GM19043 (cell line): ENCODE measurements at regions not wholly inside any gene's neighbourhood (a gene's known extent, or its start where the extent isn't known, plus 50 kb on each side); places are given as distances from the start of the nearest gene placed in this dataset.

Source experiments
- ATAC-seq: cut with Tn5 transposase; IDR thresholded peaks from one replicate; pipeline ENCODE4 v1.9.1; 2021; ENCODE audit warnings: low read depth; ENCODE audit not compliant: unreplicated experiment

DNA sequence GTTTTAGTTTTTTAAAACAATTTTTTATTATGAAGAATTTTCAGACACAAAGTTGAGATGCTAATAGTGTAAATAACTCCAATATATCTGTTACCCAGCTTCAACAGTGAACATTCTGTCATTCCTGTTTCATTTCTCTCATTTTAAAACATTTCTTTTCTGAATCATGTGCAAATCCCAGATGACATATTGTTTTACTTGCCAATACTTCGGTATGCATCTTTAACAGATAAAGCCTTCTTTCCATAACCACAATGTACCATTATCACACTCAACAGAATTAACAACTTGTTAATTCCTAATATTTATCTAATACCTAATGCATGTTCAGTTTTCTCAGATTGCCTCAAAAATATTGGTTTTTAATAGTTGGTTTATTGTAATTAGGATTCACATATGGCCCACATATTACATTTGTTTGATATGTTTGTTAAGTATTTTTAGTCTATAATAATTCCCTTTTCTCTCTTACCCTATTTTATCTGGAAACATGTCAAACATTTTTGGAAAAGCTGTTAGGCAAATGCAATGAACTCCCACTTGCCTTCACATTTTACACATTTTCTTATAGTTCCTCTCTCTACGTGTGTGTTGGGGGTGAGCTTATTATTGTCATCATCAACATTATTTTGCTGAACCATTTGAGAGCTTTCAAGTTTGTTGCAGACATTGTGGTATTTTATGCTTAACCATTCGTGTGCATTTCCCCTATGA, 58.7 kb upstream of the ANKRD55 start:
- ATAC-seq: no peak

DNA sequence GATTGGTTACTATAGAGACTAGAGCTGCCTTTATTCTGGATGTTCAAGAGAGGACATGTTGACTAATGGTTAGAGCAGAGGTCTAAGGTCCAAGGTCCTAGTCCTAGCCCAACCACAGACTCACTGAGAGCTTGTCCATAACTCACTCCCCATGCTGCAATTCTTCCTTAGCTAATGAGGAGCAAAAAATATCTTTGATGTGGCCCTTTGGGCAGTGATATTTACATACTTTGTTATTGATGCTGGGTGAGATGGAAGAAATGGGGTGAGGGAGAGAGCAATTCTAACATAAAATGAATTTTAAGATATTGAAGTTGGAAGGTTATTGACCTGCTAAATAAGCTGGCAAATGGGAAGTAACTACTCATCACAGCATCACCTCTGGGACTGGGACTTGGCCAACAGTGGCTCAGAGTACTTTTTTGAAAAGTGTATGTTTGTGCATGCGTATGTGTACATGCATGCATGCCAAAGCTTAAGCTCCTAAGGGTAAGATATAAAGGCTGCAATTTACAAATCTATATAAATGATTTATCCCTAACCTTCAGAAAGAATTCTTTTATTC, 58.0 kb upstream of the ANKRD55 start:
- ATAC-seq: no peak

DNA sequence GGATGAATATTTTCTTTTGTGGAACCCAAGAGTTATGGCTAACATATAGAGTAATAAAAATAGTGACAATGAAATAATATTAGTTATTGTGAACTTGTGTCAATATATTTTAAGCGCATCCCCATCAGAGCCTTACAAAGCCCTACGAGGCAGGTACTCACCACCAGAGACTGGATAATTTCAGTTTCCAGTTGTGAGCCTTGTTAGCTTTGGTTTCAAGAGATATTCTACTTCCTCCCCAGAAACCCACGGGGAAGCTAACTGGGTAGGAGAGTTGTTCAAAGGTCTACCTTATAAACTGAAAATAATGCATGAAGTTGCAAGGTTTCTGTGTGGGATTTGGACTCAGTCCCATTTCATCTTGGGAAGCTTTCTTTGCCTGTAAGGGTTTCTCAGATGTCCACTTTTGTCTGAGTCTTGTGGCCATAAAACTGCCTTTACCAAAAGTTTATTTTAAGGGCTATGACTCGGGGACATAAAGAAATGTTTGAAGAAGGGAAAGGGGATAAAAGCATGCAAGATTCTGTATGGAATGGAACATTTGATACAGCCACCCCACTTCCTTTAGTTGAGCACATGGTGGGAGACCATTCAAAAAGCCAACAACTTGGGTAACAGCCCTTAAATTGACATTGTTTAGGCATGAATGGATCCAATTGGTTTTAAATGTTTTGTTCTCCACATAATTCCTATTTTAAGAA, 57.4 kb upstream of the ANKRD55 start:
- no peak for ATAC-seq

DNA sequence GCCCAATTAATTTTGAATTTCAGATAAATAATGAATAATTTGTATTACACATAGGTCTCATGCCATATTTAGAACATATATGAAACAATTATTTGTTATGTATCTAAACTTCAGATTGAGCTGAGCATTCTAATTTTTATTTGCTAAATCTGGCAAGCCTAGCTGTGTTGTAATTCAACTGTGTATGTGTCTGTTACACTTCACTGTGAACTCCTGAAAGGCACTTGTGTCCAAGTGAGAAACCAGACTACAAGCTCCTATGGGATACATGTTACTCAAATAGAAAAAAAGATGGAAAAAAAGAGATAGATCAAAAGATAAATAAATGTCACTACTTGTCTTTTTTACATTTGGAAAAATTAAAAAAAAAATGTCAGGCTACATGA, 56.5 kb upstream of the ANKRD55 start:
- no peak for ATAC-seq

DNA sequence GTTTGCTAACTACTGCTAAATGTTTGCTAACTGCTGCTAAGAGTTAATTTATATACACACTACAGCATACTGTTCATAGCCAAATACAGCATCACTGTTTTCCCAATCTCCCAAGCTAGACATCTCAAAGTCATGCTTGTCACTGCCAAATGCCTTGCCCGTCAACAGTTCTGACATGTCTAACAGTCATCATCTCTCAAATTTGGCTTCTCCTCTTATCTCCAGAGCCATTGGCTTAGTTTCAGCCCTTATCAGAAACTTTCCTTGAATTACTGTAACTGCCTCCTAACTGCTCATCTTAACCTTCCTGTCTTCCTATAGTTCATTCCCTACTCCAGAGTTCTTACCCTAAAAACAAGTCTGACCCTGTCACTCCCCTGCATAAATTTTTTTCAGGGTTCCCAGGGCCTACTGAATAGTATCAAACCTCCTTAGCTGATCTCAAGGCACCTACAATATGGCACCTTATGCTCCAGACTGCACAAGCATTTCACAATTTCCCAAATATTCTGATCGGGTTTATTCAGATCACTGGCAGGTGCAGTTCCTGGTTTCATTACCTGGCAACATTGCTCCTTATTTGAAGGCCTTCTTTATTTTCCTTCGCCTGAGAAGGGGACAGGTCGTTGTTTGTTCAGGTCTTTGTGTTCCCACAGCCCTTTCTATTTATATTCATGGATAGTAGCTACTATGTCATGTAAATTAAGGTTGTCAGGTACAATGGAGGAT, 55.9 kb upstream of the ANKRD55 start:
- ATAC-seq: no peak

DNA sequence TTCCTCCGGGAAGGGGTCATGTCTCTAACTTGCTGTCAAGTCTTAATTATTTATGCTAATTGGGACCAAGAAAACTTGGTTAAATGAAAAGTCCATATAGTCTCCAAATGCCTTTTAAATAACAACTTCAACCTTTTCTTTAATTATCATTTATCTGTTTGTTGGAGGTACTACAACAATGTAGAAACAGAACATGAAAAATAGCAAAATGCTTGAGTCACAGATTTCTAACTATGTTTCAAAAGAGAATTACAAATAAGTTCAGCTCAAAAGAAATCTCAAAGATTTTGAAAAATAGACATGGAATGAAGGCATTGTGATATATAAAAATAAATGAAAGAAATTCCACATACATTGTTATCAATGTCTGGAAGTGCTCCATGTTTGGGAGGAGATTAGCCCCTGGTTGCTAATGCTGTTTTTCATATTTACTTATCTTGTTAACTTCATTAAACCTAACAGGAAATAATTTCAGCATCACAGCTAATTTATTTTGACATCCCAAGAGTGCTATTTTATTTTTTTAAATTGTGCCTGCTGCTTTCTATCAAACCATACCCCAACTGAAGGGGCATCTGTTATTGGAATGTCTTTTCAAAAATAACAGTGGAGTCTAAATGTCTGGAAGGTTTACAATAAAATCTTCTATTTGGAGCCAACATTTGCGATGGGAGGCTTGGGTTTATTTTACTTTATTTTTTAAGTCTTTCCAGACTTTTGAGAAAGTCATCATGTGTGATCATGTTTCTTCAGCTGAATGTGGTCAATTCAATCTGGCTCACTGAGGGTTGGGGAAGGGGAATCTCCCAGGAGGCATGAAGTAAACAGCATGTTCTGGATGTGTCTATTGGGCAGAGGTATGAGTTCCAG, 53.1 kb upstream of the ANKRD55 start:
- no peak for ATAC-seq

DNA sequence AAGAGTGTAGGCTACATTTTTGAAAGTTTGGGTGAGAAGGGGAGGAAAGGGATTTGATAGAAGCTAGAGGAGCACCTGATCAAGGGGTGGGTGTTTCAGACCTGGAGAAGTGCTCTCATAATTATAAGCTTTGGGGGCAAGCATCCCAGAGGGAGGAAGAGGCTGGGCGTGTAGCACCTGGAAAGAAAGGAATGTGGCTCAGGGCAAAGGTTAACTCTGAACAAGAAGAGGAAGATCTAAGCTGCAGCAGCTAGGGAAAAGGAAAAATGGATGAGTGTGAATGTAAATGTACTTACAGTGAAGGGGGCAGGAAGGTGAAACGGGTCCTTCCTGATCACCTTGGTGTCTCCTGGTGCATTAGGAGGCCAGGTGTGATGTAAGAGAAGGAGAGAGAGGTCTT, 49.8 kb upstream of the ANKRD55 start:
- no peak for ATAC-seq
